Body of pancreas (tissue), 4 donors: ENCODE measurements at regions not wholly inside any gene's neighbourhood (a gene's known extent, or its start where the extent isn't known, plus 50 kb on each side); places are given as distances from the start of the nearest gene placed in this dataset.
A peak's percentile ranks its signal among the peaks of the same experiment; 100 is the strongest.
"Not testable (repeated sequence)": the region's sequence is repeated elsewhere in the genome, so short reads cannot be mapped to it uniquely, and the experiment has no call there.

ENCODE experiments used
- ATAC-seq: fragments of 150-250 bp; one replicate; pipeline ENCODE4 v1.9.1; 2016
- DNase-seq, 4 donors: peaks; one replicate each; pipeline ENCODE4 v3.0.0-alpha.2; 2019
- H3K27ac ChIP-seq, 4 donors: fragments of 200-600 bp; sonication (generic); 1 replicate in 3 of 4; 2 replicates in 1 of 4; pipeline versions ENCODE4 v1.5.1 to v1.6.1; 2016 to 2019; ENCODE audit warnings: mild to moderate bottlenecking in 1 of 4, mixed read lengths in 1 of 4, moderate library complexity in 1 of 4
- H3K27me3 ChIP-seq, 2 donors: fragments of 200-600 bp; sonication (generic); one replicate each; pipeline ENCODE4 v1.6.0; 2016; ENCODE audit warnings: mild to moderate bottlenecking in 1 of 2
- H3K36me3 ChIP-seq, 2 donors: fragments of 200-600 bp; sonication (generic); replicated peaks in 1 of 2; 2 replicates each; pipeline ENCODE4 v1.5.1; 2016; ENCODE audit warnings: low read depth in 2 of 2; ENCODE audit not compliant: insufficient read depth in 1 of 2
- H3K4me1 ChIP-seq: fragments of 200-600 bp; sonication (generic); one replicate; pipeline ENCODE4 v1.6.0; 2016
- H3K4me3 ChIP-seq, 2 donors: fragments of 200-600 bp; sonication (generic); 1 replicate in 1 of 2; 2 replicates in 1 of 2; pipeline ENCODE4 v1.5.1; 2016 to 2019
- H3K9me3 ChIP-seq, 3 donors: fragments of 200-600 bp; sonication (generic); 1 replicate in 2 of 3; 2 replicates in 1 of 3; pipeline ENCODE4 v1.5.1; 2016
- CTCF ChIP-seq, 7 experiments: fragments of 450-650 bp in 4 of 7; fragments of 200-600 bp in 3 of 7; sonication (generic) in 3 of 7; IDR thresholded peaks; one replicate each; pipeline ENCODE4 v1.5.1; 2016 to 2019; ENCODE audit warnings: antibody characterized with exemption in 7 of 7
- POLR2A ChIP-seq, 3 donors: fragments of 450-650 bp; IDR thresholded peaks; one replicate each; pipeline ENCODE4 v1.6.1; 2016; ENCODE audit warnings: antibody characterized with exemption in 3 of 3, mild to moderate bottlenecking in 2 of 3
- WGBS, 2 donors: methylation state at CpG; one replicate each; pipeline ENCODE4 v1.1.5; 2017; 5-methylcytosine and 5-hydroxymethylcytosine counted together
- intact Hi-C: fragments of 100-400 bp; cut with DNase I; formaldehyde crosslinking; loops from one replicate; pipeline ENCODE4 v1.15.1; 2023

- DNase-seq (no peak), ATAC-seq (no peak)
- intact Hi-C loops = no loop called here
- Histone ChIP-seq H3K4me3 (no peak overlapping the region), H3K27ac (no peak overlapping the region), H3K27me3 (no peaks in the 10 kb centered on the region), H3K36me3 (no peaks in the 10 kb centered on the region), H3K9me3 (no peaks in the 10 kb centered on the region), H3K4me1 (peaks cover 11% of the 10 kb centered on the region)
- WGBS, 2 donors = 82 to 95% methylated on average over 4 of the region's 4 CpGs
- no peak for TF ChIP-seq POLR2A (IDR thresholded peaks at IDR 0.05)
- no peak for TF ChIP-seq CTCF (IDR thresholded peaks at IDR 0.05)
Measured at GRCh38 chr21:35521293-35521692, 472.2 kb upstream of the RUNX1 start.

DNA sequence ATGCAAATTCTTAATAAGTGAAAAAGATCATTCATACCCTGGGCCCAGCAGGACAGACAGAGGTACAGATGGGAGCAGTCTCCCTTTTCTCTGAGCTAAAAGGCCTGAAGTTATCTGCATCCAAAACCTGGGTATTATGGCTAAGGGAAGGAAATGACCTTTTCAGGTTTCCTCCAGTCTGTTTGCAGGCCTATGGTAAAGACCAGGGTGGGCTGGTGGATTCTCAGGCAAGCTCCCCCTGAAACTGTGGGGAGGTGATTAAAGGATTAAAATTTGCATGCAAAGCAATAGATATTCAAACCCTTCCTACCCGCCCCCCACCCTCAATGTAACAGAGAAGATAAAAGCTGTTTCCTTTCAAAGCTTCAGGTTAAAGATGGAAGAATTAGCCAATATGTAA is 471.8 kb upstream of the RUNX1 start:
- Histone ChIP-seq H3K27ac (no peak overlapping the region), H3K36me3 (no peaks in the 10 kb centered on the region), H3K9me3 (no peaks in the 10 kb centered on the region), H3K4me1 (peaks cover 11% of the 10 kb centered on the region), H3K4me3 (no peak overlapping the region), H3K27me3 (no peaks in the 10 kb centered on the region)
- WGBS, 2 donors = 83 to 100% methylated on average over 1 of the region's 1 CpG
- intact Hi-C loops = no loop called here
- ATAC-seq (no peak), DNase-seq (no peak)
- TF ChIP-seq POLR2A (IDR thresholded peaks at IDR 0.05) = no peak
- TF ChIP-seq CTCF (IDR thresholded peaks at IDR 0.05) = no peak

GRCh38 chr21:35520302-35520701 is 471.2 kb upstream of the RUNX1 start:
- intact Hi-C loops = no loop called here
- 56 to 62% methylated on average over 8 of the region's 8 CpGs for WGBS, 2 donors
- TF ChIP-seq CTCF (IDR thresholded peaks at IDR 0.05) (no peak), POLR2A (IDR thresholded peaks at IDR 0.05) (no peak)
- DNase-seq (peak in 1 of 4 donors; percentile 22), ATAC-seq (no peak)
- Histone ChIP-seq H3K4me1 (peaks cover 11% of the 10 kb centered on the region), H3K27ac (no peak overlapping the region), H3K36me3 (no peaks in the 10 kb centered on the region), H3K9me3 (no peaks in the 10 kb centered on the region), H3K4me3 (no peak overlapping the region), H3K27me3 (no peaks in the 10 kb centered on the region)

- DNase-seq (no peak), ATAC-seq (no peak)
- Histone ChIP-seq H3K9me3 (no peaks in the 10 kb centered on the region), H3K4me3 (no peak overlapping the region), H3K27me3 (no peaks in the 10 kb centered on the region), H3K4me1 (peaks cover 11% of the 10 kb centered on the region), H3K27ac (no peak overlapping the region), H3K36me3 (no peaks in the 10 kb centered on the region)
- intact Hi-C loops = no loop called here
- no peak for TF ChIP-seq POLR2A (IDR thresholded peaks at IDR 0.05)
- TF ChIP-seq CTCF (IDR thresholded peaks at IDR 0.05) = no peak
- 50 to 69% methylated on average over 6 of the region's 6 CpGs for WGBS, 2 donors
Measured at GRCh38 chr21:35517865-35518264, 468.8 kb upstream of the RUNX1 start.

DNA sequence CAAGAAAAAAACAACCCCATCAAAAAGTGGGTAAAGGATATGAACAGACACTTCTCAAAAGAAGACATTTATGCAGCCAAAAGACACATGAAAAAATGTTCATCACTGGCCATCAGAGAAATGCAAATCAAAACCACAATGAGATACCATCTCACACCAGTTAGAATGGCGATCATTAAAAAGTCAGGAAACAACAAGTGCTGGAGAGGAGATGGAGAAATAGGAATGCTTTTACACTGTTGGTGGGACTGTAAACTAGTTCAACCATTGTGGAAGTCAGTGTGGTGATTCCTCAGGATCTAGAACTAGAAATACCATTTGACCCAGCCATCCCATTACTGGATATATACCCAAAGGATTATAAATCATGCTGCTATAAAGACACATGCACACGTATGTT is 467.2 kb upstream of the RUNX1 start:
- H3K36me3 ChIP-seq, ATAC-seq, H3K27ac ChIP-seq, DNase-seq, H3K4me3 ChIP-seq, H3K27me3 ChIP-seq, H3K9me3 ChIP-seq, intact Hi-C loops: not testable (repeated sequence)
- H3K4me1 ChIP-seq = peaks cover 11% of the 10 kb centered on the region
- 93 to 100% methylated on average over 2 of the region's 2 CpGs for WGBS, 2 donors
